HEK293 (cell line): ENCODE measurements at regions not wholly inside any gene's neighbourhood (a gene's known extent, or its start where the extent isn't known, plus 50 kb on each side); places are given as distances from the start of the nearest gene placed in this dataset.
A peak's percentile ranks its signal among the peaks of the same experiment; 100 is the strongest.

Source experiments
- BCL6B ChIP-seq: fragments of 450-650 bp; formaldehyde crosslinking; IDR thresholded peaks from 2 replicates; pipeline ENCODE4 v1.5.1; 2017; ENCODE audit warnings: missing biosample characterization, missing genetic modification characterization
- ELK4 ChIP-seq: IDR thresholded peaks from 2 replicates; pipeline ENCODE4 v1.6.1; 2011; ENCODE audit warnings: mild to moderate bottlenecking, low read depth, low read length, borderline replicate concordance
- GFI1B ChIP-seq: fragments of 450-650 bp; formaldehyde crosslinking; IDR thresholded peaks from 2 replicates; pipeline ENCODE4 v1.5.1; 2016; ENCODE audit warnings: missing biosample characterization, missing genetic modification characterization
- KLF1 ChIP-seq: fragments of 450-650 bp; formaldehyde crosslinking; IDR thresholded peaks from 2 replicates; pipeline ENCODE4 v1.5.1; 2016; ENCODE audit warnings: missing biosample characterization, missing genetic modification characterization
- KLF16 ChIP-seq: fragments of 450-650 bp; formaldehyde crosslinking; IDR thresholded peaks from 2 replicates; pipeline ENCODE4 v1.5.1; 2017; ENCODE audit warnings: missing biosample characterization, missing genetic modification characterization
- KLF9 ChIP-seq: fragments of 450-650 bp; formaldehyde crosslinking; IDR thresholded peaks from 2 replicates; pipeline ENCODE4 v1.5.1; 2016; ENCODE audit warnings: missing biosample characterization, missing genetic modification characterization, low read depth
- MEIS1 ChIP-seq: sonication (generic); formaldehyde crosslinking; IDR thresholded peaks from 2 replicates; pipeline ENCODE4 v1.8.1; 2022; ENCODE audit warnings: missing genetic modification reagents, mild to moderate bottlenecking, borderline replicate concordance
- PRDM4 ChIP-seq: fragments of 450-650 bp; formaldehyde crosslinking; IDR thresholded peaks from 2 replicates; pipeline ENCODE4 v1.5.1; 2017; ENCODE audit warnings: missing biosample characterization, missing genetic modification characterization
- SP7 ChIP-seq: fragments of 450-650 bp; formaldehyde crosslinking; IDR thresholded peaks from 2 replicates; pipeline ENCODE4 v1.5.1; 2016; ENCODE audit warnings: missing biosample characterization, missing genetic modification characterization
- ZNF10 ChIP-seq: fragments of 450-650 bp; formaldehyde crosslinking; IDR thresholded peaks from 2 replicates; pipeline ENCODE4 v1.5.1; 2017; ENCODE audit warnings: missing biosample characterization, missing genetic modification characterization
- ZNF112 ChIP-seq: fragments of 450-650 bp; formaldehyde crosslinking; IDR thresholded peaks from 2 replicates; pipeline ENCODE4 v1.5.0; 2017; ENCODE audit warnings: missing biosample characterization, missing genetic modification characterization
- ZNF155 ChIP-seq: fragments of 450-650 bp; formaldehyde crosslinking; IDR thresholded peaks from 2 replicates; pipeline ENCODE4 v1.5.1; 2016; ENCODE audit warnings: missing biosample characterization, missing genetic modification characterization
- ZNF169 ChIP-seq: fragments of 450-650 bp; formaldehyde crosslinking; IDR thresholded peaks from 2 replicates; pipeline ENCODE4 v1.5.1; 2016; ENCODE audit warnings: missing biosample characterization, missing genetic modification characterization
- ZNF19 ChIP-seq: fragments of 450-650 bp; formaldehyde crosslinking; IDR thresholded peaks from 2 replicates; pipeline ENCODE4; 2016; ENCODE audit warnings: missing biosample characterization, missing genetic modification characterization, low read depth
- ZNF354C ChIP-seq: fragments of 450-650 bp; formaldehyde crosslinking; IDR thresholded peaks from 2 replicates; pipeline ENCODE4 v1.5.1; 2016; ENCODE audit warnings: missing biosample characterization, missing genetic modification characterization, low read depth, borderline replicate concordance
- ZNF366 ChIP-seq: fragments of 450-650 bp; formaldehyde crosslinking; conservative IDR thresholded peaks from 2 replicates; pipeline ENCODE4 v1.5.1; 2016; ENCODE audit warnings: missing biosample characterization, missing genetic modification characterization
- ZNF571 ChIP-seq: fragments of 450-650 bp; formaldehyde crosslinking; IDR thresholded peaks from 2 replicates; pipeline ENCODE4 v1.5.0; 2017; ENCODE audit warnings: missing biosample characterization, missing genetic modification characterization
- ZSCAN23 ChIP-seq: fragments of 450-650 bp; formaldehyde crosslinking; IDR thresholded peaks from 2 replicates; pipeline ENCODE4 v1.5.1; 2016; ENCODE audit warnings: missing biosample characterization, missing genetic modification characterization
- TF ChIP-seq, protein P1 (sequence below): fragments of 450-650 bp; formaldehyde crosslinking; IDR thresholded peaks from 2 replicates; pipeline ENCODE4 v1.5.1; 2016; ENCODE audit warnings: missing biosample characterization, missing genetic modification characterization, borderline replicate concordance
- TF ChIP-seq, protein P2 (sequence below): fragments of 450-650 bp; formaldehyde crosslinking; IDR thresholded peaks from 2 replicates; pipeline ENCODE4 v1.5.1; 2016; ENCODE audit warnings: missing biosample characterization, missing genetic modification characterization
- TF ChIP-seq, protein P3 (sequence below): fragments of 450-650 bp; formaldehyde crosslinking; IDR thresholded peaks from 2 replicates; pipeline ENCODE4 v1.5.1; 2016; ENCODE audit warnings: missing biosample characterization, missing genetic modification characterization
- TF ChIP-seq, protein P4 (sequence below): fragments of 450-650 bp; formaldehyde crosslinking; IDR thresholded peaks from 2 replicates; pipeline ENCODE4 v1.5.1; 2016; ENCODE audit warnings: missing biosample characterization, missing genetic modification characterization, borderline replicate concordance

DNA sequence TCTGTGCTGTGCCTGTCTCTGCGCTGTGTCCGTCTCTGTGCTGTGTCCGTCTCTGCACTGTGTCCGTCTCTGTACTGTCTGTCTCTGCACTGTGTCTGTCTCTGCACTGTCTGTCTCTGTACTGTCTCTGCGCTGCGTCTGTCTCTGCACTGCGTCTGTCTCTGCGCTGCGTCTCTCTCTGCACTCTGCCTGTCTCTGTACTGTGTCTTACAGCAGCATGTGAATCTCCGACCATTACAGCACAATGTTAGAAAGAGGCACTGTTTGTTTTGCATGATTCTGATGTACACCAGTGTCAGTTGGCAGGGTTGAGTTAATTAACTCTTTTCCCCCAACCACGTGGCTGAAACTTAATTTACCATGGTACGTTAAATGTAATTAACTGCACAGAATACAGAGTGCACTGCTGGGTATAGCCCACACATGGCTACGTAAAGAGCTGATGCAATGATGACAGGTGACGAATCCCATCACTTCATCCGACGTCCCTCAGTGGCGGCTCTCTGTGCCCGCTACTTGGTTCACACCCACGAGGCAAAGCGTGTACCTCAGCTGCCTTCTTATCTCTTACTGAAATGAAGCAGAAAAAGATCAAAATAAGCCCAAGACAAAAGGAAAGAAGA lies 127.7 kb upstream of the SFSWAP start (continued):
- TF ChIP-seq, protein P1, sequence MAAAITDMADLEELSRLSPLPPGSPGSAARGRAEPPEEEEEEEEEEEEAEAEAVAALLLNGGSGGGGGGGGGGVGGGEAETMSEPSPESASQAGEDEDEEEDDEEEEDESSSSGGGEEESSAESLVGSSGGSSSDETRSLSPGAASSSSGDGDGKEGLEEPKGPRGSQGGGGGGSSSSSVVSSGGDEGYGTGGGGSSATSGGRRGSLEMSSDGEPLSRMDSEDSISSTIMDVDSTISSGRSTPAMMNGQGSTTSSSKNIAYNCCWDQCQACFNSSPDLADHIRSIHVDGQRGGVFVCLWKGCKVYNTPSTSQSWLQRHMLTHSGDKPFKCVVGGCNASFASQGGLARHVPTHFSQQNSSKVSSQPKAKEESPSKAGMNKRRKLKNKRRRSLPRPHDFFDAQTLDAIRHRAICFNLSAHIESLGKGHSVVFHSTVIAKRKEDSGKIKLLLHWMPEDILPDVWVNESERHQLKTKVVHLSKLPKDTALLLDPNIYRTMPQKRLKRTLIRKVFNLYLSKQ (tag by site-specific recombination) = no peak
- TF ChIP-seq KLF9 (tag by site-specific recombination) = no peak
- 0 out of 2 replicates have a peak, but pooled peaks have one; percentile 30 for TF ChIP-seq KLF1
- no peak for TF ChIP-seq ZNF571 (tag by site-specific recombination)
- peak; percentile 64; the same call in 1 of the 2 replicates for TF ChIP-seq ZNF366 (tag by site-specific recombination)
- TF ChIP-seq KLF16 (tag by site-specific recombination) = no peak
- TF ChIP-seq MEIS1 (CRISPR knock-in tag) = no peak
- no peak for TF ChIP-seq ZNF169 (tag by site-specific recombination)
- TF ChIP-seq ELK4 = no peak
- 0 out of 2 replicates have a peak, but pooled peaks have one; percentile 48 for TF ChIP-seq SP7 (tag by site-specific recombination)
- no peak for TF ChIP-seq ZNF112 (tag by site-specific recombination)
- TF ChIP-seq, protein P2, sequence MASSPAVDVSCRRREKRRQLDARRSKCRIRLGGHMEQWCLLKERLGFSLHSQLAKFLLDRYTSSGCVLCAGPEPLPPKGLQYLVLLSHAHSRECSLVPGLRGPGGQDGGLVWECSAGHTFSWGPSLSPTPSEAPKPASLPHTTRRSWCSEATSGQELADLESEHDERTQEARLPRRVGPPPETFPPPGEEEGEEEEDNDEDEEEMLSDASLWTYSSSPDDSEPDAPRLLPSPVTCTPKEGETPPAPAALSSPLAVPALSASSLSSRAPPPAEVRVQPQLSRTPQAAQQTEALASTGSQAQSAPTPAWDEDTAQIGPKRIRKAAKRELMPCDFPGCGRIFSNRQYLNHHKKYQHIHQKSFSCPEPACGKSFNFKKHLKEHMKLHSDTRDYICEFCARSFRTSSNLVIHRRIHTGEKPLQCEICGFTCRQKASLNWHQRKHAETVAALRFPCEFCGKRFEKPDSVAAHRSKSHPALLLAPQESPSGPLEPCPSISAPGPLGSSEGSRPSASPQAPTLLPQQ = peak; percentile 64
- no peak for TF ChIP-seq PRDM4 (tag by site-specific recombination)
- TF ChIP-seq, protein P3, sequence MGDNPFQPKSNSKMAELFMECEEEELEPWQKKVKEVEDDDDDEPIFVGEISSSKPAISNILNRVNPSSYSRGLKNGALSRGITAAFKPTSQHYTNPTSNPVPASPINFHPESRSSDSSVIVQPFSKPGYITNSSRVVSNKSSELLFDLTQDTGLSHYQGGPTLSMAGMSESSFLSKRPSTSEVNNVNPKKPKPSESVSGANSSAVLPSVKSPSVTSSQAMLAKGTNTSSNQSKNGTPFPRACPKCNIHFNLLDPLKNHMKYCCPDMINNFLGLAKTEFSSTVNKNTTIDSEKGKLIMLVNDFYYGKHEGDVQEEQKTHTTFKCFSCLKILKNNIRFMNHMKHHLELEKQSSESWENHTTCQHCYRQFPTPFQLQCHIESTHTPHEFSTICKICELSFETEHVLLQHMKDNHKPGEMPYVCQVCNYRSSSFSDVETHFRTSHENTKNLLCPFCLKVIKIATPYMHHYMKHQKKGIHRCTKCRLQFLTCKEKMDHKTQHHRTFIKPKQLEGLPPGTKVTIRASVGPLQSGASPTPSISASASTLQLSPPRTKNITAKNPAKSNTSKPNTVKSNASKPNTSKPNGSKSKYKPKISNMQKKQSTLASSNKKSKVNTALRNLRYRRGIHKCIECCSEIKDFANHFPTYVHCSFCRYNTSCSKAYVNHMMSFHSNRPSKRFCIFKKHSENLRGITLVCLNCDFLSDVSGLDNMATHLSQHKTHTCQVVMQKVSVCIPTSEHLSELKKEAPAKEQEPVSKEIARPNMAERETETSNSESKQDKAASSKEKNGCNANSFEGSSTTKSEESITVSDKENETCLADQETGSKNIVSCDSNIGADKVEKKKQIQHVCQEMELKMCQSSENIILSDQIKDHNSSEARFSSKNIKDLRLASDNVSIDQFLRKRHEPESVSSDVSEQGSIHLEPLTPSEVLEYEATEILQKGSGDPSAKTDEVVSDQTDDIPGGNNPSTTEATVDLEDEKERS (tag by site-specific recombination) = no peak
- no peak for TF ChIP-seq ZNF354C
- TF ChIP-seq ZNF10 (tag by site-specific recombination) = no peak
- TF ChIP-seq GFI1B = no peak
- TF ChIP-seq, protein P4, sequence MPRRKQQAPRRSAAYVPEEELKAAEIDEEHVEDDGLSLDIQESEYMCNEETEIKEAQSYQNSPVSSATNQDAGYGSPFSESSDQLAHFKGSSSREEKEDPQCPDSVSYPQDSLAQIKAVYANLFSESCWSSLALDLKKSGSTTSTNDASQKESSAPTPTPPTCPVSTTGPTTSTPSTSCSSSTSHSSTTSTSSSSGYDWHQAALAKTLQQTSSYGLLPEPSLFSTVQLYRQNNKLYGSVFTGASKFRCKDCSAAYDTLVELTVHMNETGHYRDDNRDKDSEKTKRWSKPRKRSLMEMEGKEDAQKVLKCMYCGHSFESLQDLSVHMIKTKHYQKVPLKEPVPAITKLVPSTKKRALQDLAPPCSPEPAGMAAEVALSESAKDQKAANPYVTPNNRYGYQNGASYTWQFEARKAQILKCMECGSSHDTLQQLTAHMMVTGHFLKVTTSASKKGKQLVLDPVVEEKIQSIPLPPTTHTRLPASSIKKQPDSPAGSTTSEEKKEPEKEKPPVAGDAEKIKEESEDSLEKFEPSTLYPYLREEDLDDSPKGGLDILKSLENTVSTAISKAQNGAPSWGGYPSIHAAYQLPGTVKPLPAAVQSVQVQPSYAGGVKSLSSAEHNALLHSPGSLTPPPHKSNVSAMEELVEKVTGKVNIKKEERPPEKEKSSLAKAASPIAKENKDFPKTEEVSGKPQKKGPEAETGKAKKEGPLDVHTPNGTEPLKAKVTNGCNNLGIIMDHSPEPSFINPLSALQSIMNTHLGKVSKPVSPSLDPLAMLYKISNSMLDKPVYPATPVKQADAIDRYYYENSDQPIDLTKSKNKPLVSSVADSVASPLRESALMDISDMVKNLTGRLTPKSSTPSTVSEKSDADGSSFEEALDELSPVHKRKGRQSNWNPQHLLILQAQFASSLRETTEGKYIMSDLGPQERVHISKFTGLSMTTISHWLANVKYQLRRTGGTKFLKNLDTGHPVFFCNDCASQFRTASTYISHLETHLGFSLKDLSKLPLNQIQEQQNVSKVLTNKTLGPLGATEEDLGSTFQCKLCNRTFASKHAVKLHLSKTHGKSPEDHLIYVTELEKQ = peak; percentile 61
- TF ChIP-seq BCL6B (tag by site-specific recombination) = no peak
- TF ChIP-seq ZNF155 (tag by site-specific recombination) = no peak
- no peak for TF ChIP-seq ZSCAN23 (tag by site-specific recombination)
- no peak for TF ChIP-seq ZNF19 (tag by site-specific recombination)
